ENCODE measurements at regions not wholly inside any gene's neighbourhood (a gene's known extent, or its start where the extent isn't known, plus 50 kb on each side); places are given as distances from the start of the nearest gene placed in this dataset.
A peak's percentile ranks its signal among the peaks of the same experiment; 100 is the strongest.
"Not testable (repeated sequence)": the region's sequence is repeated elsewhere in the genome, so short reads cannot be mapped to it uniquely, and the experiment has no call there.

GRCh38 chrX:66110112-66110511 is 53.9 kb upstream of the HEPH start:
- peak; percentile 61 for DNase-seq

DNA sequence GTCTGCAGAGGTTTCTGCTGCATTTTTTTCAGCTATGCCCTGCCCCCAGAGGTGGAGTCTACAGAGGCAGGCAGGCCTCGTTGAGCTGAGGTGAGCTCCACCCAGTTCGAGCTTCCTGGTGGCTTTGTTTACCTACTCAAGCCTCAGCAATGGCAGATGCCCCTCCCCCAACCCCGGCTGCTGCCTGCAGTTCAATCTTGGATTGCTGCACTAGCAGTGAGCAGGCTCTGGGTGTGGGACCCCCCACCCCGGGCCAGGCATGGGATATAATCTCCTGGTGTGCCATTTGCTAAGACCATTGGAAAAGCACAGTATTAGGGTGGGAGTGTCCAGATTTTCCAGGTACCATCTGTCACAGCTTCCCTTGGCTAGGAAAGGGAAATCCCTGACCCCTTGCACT is 56.2 kb upstream of the HEPH start:
- DNase-seq = not testable (repeated sequence)

GRCh38 chrX:66102398-66102797 is 61.6 kb upstream of the HEPH start:
- DNase-seq = not testable (repeated sequence)

GRCh38 chrX:66098162-66098561 is 58.3 kb upstream of the VSIG4 start:
- no peak for DNase-seq

DNA sequence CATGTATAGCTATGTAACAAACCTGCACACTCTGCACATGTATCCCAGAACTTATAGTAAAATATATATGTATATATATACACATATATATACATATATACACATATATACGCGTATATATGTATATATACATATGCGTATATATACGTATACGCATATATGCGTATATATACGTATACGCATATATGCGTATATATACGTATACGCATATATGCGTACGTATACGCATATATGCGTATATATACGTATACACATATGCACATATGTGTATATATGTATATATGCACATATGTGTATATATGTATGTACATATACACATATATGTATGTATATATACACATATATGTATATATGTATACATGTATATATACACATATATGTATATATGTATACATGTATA is 57.1 kb upstream of the VSIG4 start:
- DNase-seq = not testable (repeated sequence)

DNA sequence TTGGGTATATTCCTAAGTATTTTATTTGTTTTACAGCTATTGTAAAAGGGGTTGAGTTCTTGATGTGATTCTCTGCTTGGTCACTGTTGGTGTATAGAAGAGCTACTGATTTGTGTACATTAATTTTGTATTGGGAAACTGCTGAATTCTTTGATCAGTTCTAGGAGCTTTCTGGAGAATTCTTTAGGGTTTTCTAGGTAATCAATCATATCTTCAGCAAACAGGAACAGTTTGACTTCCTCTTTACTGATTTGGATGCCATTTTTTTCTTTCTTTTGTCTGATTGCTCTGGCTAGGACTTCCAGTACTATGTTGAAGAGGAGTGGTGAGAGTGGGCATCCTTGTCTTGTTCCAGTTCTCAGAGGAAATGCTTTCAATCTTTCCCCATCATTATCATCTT is 50.1 kb upstream of the VSIG4 start:
- peak; percentile 35 for DNase-seq

Data from MV-4-11 (cell line).